HG02981 (cell line): ENCODE measurements at regions not wholly inside any gene's neighbourhood (a gene's known extent, or its start where the extent isn't known, plus 50 kb on each side); places are given as distances from the start of the nearest gene placed in this dataset.

Experiments used
- ATAC-seq: cut with Tn5 transposase; IDR thresholded peaks from one replicate; pipeline ENCODE4 v1.9.1; 2021; ENCODE audit warnings: mild to moderate bottlenecking, moderate library complexity; ENCODE audit not compliant: unreplicated experiment

GRCh38 chr14:28515571-28515970 is 251.0 kb upstream of the FOXG1 start:
- ATAC-seq: no peak

- ATAC-seq: no peak
These were observed 229.7 kb upstream of the FOXG1 start for GRCh38 chr14:28536889-28537288.

GRCh38 chr14:28542040-28542439 is 224.5 kb upstream of the FOXG1 start:
- no peak for ATAC-seq

- ATAC-seq: no peak
These were observed 201.2 kb upstream of the FOXG1 start for GRCh38 chr14:28565345-28565744.

GRCh38 chr14:28570391-28570790 is 196.2 kb upstream of the FOXG1 start:
- ATAC-seq: no peak

- no peak for ATAC-seq
These were observed 195.0 kb upstream of the FOXG1 start for GRCh38 chr14:28571636-28572035.

GRCh38 chr14:28576523-28576922 is 190.1 kb upstream of the FOXG1 start:
- ATAC-seq: no peak

GRCh38 chr14:28577187-28577586 is 189.4 kb upstream of the FOXG1 start:
- no peak for ATAC-seq

- no peak for ATAC-seq
These were observed 188.9 kb upstream of the FOXG1 start for GRCh38 chr14:28577711-28578131.

- ATAC-seq: no peak
These were observed 181.6 kb upstream of the FOXG1 start for GRCh38 chr14:28584951-28585350.

- no peak for ATAC-seq
These were observed 176.8 kb upstream of the FOXG1 start for GRCh38 chr14:28589792-28590191.

- no peak for ATAC-seq
These were observed 170.2 kb upstream of the FOXG1 start for GRCh38 chr14:28596391-28596790.

- ATAC-seq: no peak
These were observed 167.4 kb upstream of the FOXG1 start for GRCh38 chr14:28599191-28599590.

GRCh38 chr14:28599605-28600004 is 167.0 kb upstream of the FOXG1 start:
- ATAC-seq: no peak

- ATAC-seq: no peak
These were observed 163.0 kb upstream of the FOXG1 start for GRCh38 chr14:28603606-28604005.

- ATAC-seq: no peak
These were observed 158.9 kb upstream of the FOXG1 start for GRCh38 chr14:28607661-28608060.

GRCh38 chr14:28608443-28608842 is 158.1 kb upstream of the FOXG1 start:
- ATAC-seq: no peak

GRCh38 chr14:28608851-28609828 is 157.4 kb upstream of the FOXG1 start:
- ATAC-seq: peak; percentile 67

GRCh38 chr14:28612414-28612813 is 154.2 kb upstream of the FOXG1 start:
- ATAC-seq: no peak

- ATAC-seq: no peak
These were observed 153.1 kb upstream of the FOXG1 start for GRCh38 chr14:28613532-28613931.

GRCh38 chr14:28626780-28627179 is 139.8 kb upstream of the FOXG1 start:
- no peak for ATAC-seq

GRCh38 chr14:28629328-28630004 is 137.1 kb upstream of the FOXG1 start:
- ATAC-seq: no peak
